RKO (cell line): ENCODE measurements at regions not wholly inside any gene's neighbourhood (a gene's known extent, or its start where the extent isn't known, plus 50 kb on each side); places are given as distances from the start of the nearest gene placed in this dataset.

Experiments used
- DNase-seq: peaks from one replicate; pipeline ENCODE4 v3.0.0-alpha.2; 2016; ENCODE audit warnings: low spot score

DNA sequence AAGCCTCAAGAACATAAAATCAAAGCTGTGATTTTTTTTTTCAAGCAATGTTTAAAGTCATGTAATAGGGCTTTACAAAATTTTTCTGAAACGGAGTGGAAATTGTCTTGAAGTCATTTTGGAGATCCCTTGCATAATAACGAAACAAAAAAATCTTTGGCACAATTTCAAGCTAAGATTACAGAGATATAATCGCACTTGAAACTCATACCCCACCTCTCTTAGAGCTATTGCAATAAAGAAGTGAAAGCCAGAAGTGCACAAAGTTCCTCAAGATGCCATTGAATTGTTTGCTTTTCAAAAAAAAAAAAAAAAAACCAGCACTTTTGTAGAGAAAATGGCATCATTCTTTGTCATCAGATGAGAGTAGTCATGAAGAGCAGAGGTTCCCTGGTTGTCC, 152.3 kb downstream of the PAX3 start:
- no peak for DNase-seq

- DNase-seq: no peak
These were observed 156.8 kb downstream of the PAX3 start for GRCh38 chr2:222142027-222142426.

DNA sequence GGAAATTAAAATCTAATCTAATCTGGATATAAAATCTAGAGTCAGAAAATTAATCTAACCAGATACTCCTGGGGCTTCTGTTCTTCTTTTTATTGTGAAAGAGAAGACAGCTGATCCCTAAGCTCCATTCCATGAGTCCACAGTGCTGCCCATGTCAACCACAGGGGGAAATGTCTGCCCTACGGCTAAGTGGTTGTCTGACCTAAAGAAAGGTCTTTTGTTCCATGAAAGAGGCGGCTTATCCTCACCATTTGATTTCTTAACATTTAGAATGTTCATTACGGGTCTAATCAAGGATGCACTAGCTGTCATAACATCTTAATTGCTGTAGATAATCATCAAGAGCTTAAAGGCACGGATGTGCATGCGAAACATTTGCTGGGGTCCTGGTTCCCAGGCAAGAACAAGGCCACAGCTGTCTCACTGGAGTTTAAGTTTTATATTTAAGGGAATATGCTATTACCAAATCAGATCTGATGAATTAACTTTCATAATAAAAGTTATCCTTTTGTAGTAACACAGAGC, 162.6 kb downstream of the PAX3 start:
- no peak for DNase-seq

GRCh38 chr2:222134654-222135053, 164.1 kb downstream of the PAX3 start:
- DNase-seq: no peak

DNA sequence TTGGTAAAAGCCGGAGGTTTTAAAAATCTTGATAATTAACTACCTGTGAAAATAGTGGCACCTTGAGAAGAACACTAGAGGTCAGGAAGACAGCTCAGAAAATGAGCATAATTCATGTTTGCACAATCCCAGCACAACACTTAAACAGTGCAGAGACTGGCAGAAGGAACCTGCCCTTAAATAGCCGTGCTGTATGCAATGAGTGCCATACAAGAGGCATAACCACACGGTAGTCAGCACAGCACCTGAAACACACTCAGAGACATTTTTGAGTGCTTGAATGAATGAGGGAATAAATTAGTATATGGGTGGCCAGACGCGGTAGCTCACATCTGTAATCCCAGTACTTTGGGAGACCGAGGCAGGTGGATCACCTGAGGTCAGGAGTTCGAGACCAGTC, 164.9 kb downstream of the PAX3 start:
- DNase-seq: no peak

DNA sequence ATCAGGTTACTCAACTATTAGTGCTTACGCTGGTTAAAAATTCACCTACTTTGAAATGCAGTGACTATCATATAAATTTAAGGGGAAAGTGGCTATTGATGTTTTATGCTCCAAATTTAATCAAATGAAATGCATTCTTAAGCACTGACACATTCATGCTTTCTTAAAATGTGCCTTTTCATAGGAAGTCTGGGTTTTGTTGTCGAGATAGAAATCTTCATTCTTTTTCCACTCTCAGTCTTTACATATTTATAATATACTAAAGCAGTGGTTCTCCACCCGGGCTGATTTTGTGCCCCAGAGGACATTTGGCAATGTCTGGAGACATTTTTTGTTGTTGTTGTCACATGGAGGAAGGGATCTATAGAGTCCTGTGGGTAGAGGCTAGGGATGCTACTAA, 167.9 kb downstream of the PAX3 start:
- no peak for DNase-seq

- no peak for DNase-seq
These were observed 171.1 kb downstream of the PAX3 start for GRCh38 chr2:222127660-222128059.

DNA sequence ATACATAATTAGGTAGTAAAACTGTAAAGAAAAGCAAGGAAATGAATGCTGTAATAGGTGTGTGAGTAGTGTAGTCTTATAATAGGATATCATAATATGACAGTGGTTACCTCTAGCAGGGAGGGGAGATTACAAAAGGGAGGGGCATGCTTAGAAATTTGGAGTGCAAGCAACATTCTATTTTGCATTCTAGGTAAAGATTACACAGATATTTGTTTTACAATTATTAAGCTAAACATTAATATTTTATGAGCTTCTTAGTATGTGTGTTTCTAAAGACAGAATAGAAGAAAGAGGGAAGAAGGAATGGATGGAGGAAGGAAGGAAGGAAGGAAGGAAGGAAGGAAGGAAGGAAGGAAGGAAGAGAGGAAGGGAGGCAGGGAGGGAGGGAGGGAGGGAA, 177.9 kb downstream of the PAX3 start:
- no peak for DNase-seq

- no peak for DNase-seq
These were observed 183.5 kb downstream of the PAX3 start for GRCh38 chr2:222115296-222115695.

DNA sequence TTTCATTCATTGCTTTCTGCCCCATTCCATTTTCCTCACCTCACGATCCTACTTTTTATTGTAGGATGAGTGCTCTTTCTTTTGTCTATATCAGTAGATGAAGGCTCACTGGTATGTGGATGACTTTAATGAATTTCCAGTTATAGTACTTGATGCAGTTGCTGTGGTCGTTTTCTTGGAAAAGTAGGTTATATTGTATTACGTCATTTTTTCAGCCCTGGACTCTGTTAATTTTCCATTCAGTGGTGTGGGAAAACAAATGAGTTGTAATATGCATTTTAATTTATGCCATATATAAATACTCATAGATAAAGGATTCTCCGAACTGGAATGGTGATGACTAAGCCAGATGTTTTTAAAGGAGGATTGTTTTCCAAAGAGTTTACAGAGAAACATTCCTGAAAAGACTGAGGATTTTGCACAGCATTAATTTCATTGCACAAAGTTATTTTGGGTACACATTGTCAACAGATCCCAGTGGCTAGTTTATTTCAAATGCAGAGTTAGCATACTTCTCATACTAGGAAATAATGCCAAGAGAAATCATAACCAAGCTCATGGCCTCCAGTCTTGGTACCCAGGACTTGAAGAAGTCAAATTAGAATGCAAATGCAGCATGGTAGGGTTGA, 189.7 kb downstream of the PAX3 start:
- no peak for DNase-seq

DNA sequence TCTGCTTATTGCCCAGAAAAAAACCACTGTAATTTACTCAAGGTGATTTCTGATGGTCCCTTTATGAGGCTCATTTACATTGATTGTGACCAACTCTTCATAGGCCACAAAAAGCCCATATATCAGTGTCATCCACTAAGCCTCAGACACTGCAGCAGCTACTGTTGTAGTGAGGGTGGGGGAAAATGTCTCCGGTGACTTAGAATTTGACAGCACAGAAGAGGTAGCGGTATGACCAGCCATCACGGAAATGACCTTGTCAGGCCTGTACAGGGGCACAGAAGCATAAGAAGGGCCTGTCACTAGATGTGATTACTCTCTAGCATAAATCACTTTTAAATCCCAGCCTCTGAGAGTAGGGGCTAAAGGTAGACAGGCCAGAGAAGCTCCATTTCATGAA, 190.3 kb downstream of the PAX3 start:
- no peak for DNase-seq

DNA sequence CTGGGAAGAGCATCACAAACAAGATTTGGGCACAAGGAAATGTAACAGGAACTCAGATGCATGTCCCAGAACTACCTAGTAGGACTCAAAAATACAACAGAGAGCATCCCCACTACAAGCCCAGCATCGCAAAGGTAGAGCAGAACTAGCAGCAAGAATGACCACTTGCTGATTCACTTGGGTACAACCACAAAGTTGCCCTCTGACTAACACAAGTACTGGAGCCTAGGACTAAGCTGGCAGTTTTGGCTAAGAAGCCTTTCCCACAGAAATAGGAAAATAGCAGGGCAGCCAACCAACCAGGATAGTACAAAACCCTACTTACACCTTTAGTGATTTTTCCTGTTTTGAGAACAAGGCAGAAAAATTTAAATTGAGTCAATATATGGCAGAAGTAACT, 193.8 kb downstream of the PAX3 start:
- no peak for DNase-seq

DNA sequence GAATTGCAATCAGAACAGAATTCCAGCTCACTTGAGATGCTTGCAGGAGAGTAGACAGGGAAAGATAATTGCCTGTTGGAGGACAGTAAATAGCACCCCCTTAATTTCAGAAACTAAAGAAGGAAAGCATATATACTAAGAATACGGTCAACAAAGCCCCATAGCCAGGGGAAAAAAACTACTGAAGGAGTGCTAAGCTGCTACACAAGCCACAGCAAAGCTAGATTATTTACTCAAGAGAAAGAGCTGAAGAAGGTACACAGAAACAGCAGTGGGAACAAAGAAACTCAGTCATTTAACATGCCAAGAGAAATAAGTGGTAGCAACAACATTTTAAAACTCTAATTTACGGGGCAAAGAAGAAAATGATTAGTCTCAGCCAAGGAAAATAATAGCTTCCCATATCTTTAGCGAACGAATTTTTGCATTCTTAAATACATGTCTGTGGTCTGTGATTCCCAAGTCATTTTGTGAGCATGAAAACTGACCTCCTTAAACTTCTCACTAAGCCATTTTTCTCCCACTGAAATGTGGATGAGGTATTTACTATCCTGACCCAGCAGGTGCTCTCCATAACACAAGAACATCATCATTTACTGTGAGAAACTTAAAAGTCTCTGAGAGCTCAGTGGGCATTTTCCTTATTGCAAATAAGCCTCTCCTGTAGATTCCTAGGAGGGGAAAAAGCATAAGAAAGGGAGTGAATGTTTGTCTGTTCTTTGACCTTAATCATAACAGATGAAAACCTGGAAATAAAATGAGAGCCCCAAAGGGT, 196.0 kb downstream of the PAX3 start:
- DNase-seq: no peak

DNA sequence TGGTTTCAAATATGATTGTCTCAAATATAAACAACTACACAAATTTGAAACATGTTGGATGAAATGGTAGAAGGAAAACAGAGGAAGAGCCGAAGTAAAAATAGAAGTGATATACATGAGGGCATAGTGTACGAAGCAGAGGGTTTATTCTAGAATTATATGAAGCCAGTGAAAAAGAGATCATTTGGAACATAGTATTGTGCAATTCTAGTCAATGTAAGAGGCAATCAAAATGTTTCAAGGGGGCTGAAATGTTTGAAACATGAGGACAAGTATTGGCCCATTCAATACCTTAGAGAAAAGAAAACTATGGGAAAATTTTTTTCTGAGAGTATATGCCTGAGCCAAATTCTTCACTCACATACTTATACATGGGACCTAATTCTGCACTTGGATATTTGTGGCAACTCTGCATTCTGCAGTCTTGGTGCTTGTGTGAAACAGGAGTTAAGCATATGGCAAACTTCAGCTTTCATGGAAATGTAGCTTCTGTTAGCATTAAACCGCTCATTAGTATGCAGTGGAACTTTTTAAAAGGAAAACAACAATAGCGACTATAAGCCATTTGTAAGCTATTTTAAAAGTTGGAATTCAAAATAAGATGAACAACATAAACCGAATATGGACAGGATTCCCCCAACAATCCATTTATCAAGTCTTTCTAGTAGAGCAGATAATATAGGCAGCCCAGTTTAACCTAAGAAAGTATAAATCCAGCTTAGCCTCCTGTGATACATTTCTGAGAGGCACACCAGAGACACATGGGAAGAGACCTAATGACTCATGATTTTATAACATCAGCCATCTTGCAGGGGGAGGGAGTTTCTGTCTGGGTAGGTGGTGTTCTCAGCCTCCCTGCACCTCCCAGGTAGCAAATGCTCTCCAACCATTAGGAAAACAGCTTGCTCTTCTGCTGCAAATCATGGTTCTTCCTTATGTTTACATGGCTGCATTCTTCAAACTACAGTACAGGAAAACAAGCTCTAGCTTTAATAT, 197.8 kb downstream of the PAX3 start:
- no peak for DNase-seq

- no peak for DNase-seq
These were observed 210.2 kb downstream of the PAX3 start for GRCh38 chr2:222088561-222088960.

DNA sequence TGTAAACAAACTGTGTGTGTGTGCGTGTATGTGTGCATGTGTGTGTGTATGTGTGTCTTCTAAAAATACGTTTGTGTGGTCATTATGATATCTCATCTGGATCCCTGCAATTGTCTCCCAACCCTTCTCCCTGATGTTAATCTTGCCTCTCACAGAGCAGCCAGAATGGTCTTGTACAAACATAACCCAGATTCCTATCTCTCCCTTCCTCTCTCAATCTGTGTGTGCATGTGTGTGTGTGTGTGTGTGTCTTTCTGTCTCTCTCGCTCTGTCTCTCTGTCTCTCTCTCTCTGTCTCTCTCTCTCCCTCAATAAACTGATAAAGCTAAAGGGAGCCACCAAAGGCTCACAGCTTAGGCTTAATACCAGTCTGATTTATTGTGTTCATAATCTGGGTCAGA, 210.8 kb downstream of the PAX3 start:
- DNase-seq: no peak

GRCh38 chr2:222082201-222082600, 216.6 kb downstream of the PAX3 start:
- no peak for DNase-seq

DNA sequence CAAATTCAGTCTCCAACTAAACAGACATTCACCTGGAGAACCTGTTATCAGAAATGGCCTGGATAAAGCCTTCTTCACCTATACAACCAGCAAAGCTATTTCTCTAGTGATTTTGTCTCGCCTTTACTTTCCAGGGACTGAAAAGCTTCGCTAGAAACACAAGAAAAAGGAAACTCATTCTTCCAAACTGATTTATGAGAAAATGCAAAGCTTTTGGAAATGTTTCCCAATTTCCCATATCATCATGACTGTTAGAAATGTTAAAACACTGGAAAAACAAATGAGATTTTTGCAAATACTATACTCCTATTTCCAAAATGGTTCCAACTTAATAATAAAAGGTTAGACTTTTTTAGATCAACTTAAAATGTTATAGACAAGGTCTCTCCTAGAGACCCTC, 218.7 kb downstream of the PAX3 start:
- no peak for DNase-seq

GRCh38 chr2:222076973-222077690, 221.7 kb downstream of the PAX3 start:
- DNase-seq: no peak

- no peak for DNase-seq
These were observed 224.1 kb downstream of the PAX3 start for GRCh38 chr2:222074674-222075073.

DNA sequence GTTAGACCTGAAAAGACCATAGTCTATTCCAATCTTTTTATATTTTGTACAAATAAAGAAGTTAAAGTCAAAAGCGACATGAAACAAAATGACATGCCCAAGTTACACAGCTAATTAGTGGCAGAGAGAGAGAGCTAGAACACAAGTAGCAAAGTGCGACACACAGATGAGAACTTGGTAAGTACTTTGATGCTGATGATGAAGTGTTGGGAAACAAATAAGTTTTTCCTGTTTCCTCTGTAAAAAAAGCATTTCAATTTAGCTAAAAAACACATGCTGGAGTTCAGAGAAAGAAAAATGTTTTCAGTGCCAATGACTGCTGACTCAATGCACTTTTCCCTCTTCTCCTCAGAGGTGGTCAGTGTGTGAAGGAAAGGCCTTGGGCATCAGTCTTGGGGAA, 226.9 kb downstream of the PAX3 start:
- no peak for DNase-seq

- no peak for DNase-seq
These were observed 234.5 kb downstream of the PAX3 start for GRCh38 chr2:222064286-222064685.
